ENCODE measurements at regions not wholly inside any gene's neighbourhood (a gene's known extent, or its start where the extent isn't known, plus 50 kb on each side); places are given as distances from the start of the nearest gene placed in this dataset.

DNA sequence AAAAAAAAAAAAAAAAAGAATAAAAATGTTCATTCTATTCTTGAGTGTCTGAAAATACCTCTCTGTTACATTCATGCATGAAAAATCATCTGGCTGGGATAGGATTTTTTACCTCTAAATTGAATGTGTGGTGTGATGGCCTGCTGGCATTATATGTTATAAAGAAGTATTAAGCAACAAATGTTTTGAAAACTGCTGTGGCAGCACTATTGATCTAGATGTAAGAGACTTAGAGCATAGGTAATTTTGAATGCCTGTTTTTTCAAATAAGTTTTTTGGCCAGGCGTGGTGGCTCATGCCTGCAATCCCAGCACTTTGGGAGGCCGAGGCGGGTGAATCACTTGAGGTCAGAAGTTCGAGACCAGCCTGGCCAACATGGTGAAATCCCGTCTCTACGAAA, 147.0 kb upstream of the LINC00305 start:
- Histone ChIP-seq H3K4me3 (ENCODE audit: low read length) (no peak overlapping the region), H3K4me1 (ENCODE audit: control insufficient read depth, insufficient read depth, low read length) (no peaks in the 10 kb centered on the region), H3K27ac (ENCODE audit: low read length) (no peak overlapping the region), H3K36me3 (ENCODE audit: control insufficient read depth, insufficient read depth, low read length) (no peaks in the 10 kb centered on the region), H3K9me3 (ENCODE audit: control insufficient read depth, insufficient read depth, low read length) (no peaks in the 10 kb centered on the region), H3K27me3 (ENCODE audit: control insufficient read depth, insufficient read depth, low read length) (no peaks in the 10 kb centered on the region)
- Mint-ChIP-seq H3K27me3 (ENCODE audit: low read depth in 2 of 2) (no peaks in the 10 kb centered on the region), H3K4me3 (no peak overlapping the region), H3K4me1 (no peaks in the 10 kb centered on the region), H3K36me3 (peaks cover 7% of the 10 kb centered on the region), H3K27ac (no peak overlapping the region), H3K9me3 (peaks cover 6 to 9% of the 10 kb centered on the region in 2 donors)
- no peak for ATAC-seq
- intact Hi-C loops (cut with micrococcal nuclease), result no loop called here
- 88% methylated on average over 6 of the region's 6 CpGs for WGBS (ENCODE audit: insufficient coverage)
- no peak for DNase-seq
- no peak for TF ChIP-seq CTCF (IDR thresholded peaks at IDR 0.05)

DNA sequence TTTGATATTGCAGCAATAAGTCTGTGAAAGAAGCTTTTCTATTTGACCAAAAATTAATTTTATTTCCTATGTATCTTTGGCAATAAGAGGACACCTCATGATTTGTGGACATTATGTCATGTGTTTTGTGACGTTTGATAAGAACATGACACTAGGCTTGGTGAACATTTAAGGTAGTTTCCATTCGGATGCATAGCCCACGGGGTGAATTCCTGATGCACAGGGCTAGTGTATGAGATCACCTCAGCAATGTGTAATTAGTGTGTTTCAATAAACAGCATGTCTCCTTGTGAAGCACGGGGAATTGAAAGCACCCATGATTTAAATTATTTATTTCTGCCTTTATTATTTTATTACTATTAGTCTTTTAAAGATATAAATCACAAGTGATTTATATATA, 146.1 kb upstream of the LINC00305 start:
- no peak overlapping the region for H3K27ac ChIP-seq (ENCODE audit: low read length)
- no peaks in the 10 kb centered on the region for H3K27me3 ChIP-seq (ENCODE audit: control insufficient read depth, insufficient read depth, low read length)
- Mint-ChIP-seq H3K4me1 (no peaks in the 10 kb centered on the region), H3K9me3 (peaks cover 6 to 9% of the 10 kb centered on the region in 2 donors), H3K27ac (no peak overlapping the region), H3K36me3 (peaks cover 7% of the 10 kb centered on the region), H3K4me3 (no peak overlapping the region), H3K27me3 (ENCODE audit: low read depth in 2 of 2) (no peaks in the 10 kb centered on the region)
- ATAC-seq, result no peak
- H3K9me3 ChIP-seq (ENCODE audit: control insufficient read depth, insufficient read depth, low read length), result no peaks in the 10 kb centered on the region
- no peak overlapping the region for H3K4me3 ChIP-seq (ENCODE audit: low read length)
- no peaks in the 10 kb centered on the region for H3K4me1 ChIP-seq (ENCODE audit: control insufficient read depth, insufficient read depth, low read length)
- no peak for TF ChIP-seq CTCF (IDR thresholded peaks at IDR 0.05)
- 94% methylated on average over 3 of the region's 4 CpGs for WGBS (ENCODE audit: insufficient coverage)
- intact Hi-C loops (cut with micrococcal nuclease), result no loop called here
- no peaks in the 10 kb centered on the region for H3K36me3 ChIP-seq (ENCODE audit: control insufficient read depth, insufficient read depth, low read length)
- DNase-seq, result no peak

DNA sequence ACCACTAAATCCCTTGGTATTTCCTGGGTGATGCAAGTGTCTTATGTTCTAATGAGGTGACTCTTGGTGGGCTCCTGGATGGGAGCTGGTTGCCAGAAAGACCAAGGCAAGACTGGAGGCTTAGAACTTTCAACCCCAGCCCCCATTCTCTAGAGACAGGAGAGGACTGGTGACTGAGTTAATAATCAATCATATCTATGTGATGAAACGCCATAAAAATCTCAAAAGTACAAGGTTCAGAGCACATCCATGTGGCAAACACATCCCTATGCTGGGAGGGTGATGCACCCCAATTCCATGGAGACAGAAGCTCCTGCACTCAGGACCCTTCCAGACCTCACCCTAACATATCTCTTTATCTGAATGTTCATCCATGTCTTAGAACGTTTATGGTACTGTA, 139.5 kb upstream of the LINC00305 start:
- H3K9me3 Mint-ChIP-seq, result peaks cover 3 to 4% of the 10 kb centered on the region in 2 donors
- no peak overlapping the region for H3K27ac Mint-ChIP-seq
- no peaks in the 10 kb centered on the region for H3K27me3 Mint-ChIP-seq (ENCODE audit: low read depth in 2 of 2)
- Histone ChIP-seq H3K4me1 (ENCODE audit: control insufficient read depth, insufficient read depth, low read length) (no peaks in the 10 kb centered on the region), H3K27ac (ENCODE audit: low read length) (no peak overlapping the region), H3K4me3 (ENCODE audit: low read length) (no peak overlapping the region), H3K27me3 (ENCODE audit: control insufficient read depth, insufficient read depth, low read length) (no peaks in the 10 kb centered on the region), H3K36me3 (ENCODE audit: control insufficient read depth, insufficient read depth, low read length) (no peaks in the 10 kb centered on the region), H3K9me3 (ENCODE audit: control insufficient read depth, insufficient read depth, low read length) (no peaks in the 10 kb centered on the region)
- no peak overlapping the region for H3K4me3 Mint-ChIP-seq
- TF ChIP-seq CTCF (IDR thresholded peaks at IDR 0.05), result no peak
- ATAC-seq, result no peak
- H3K36me3 Mint-ChIP-seq, result no peaks in the 10 kb centered on the region
- no peak for DNase-seq
- WGBS (ENCODE audit: insufficient coverage), result 95% methylated on average over 2 of the region's 2 CpGs
- H3K4me1 Mint-ChIP-seq, result no peaks in the 10 kb centered on the region
- intact Hi-C loops (cut with micrococcal nuclease), result no loop called here

- Histone ChIP-seq H3K36me3 (ENCODE audit: control insufficient read depth, insufficient read depth, low read length) (no peaks in the 10 kb centered on the region), H3K27me3 (ENCODE audit: control insufficient read depth, insufficient read depth, low read length) (no peaks in the 10 kb centered on the region), H3K4me1 (ENCODE audit: control insufficient read depth, insufficient read depth, low read length) (no peaks in the 10 kb centered on the region), H3K4me3 (ENCODE audit: low read length) (no peak overlapping the region), H3K27ac (ENCODE audit: low read length) (no peak overlapping the region), H3K9me3 (ENCODE audit: control insufficient read depth, insufficient read depth, low read length) (no peaks in the 10 kb centered on the region)
- Mint-ChIP-seq H3K9me3 (peaks cover 4 to 6% of the 10 kb centered on the region in 2 donors), H3K36me3 (no peaks in the 10 kb centered on the region), H3K27me3 (ENCODE audit: low read depth in 2 of 2) (no peaks in the 10 kb centered on the region), H3K27ac (no peak overlapping the region), H3K4me1 (no peaks in the 10 kb centered on the region), H3K4me3 (no peak overlapping the region)
- no peak for TF ChIP-seq CTCF (IDR thresholded peaks at IDR 0.05)
- intact Hi-C loops (cut with micrococcal nuclease), result no loop called here
- DNase-seq (no peak), ATAC-seq (no peak)
- 91% methylated on average over 4 of the region's 4 CpGs for whole genome bisulfite sequencing (ENCODE audit: insufficient coverage)
Measured at GRCh38 chr18:64287926-64288325, 139.0 kb upstream of the LINC00305 start.

Data from natural killer cell (primary cell).